Endothelial cell (in vitro differentiated cells): ENCODE measurements at regions not wholly inside any gene's neighbourhood (a gene's known extent, or its start where the extent isn't known, plus 50 kb on each side); places are given as distances from the start of the nearest gene placed in this dataset.
A peak's percentile ranks its signal among the peaks of the same experiment; 100 is the strongest.

Experiments
- DNase-seq: peaks from one replicate; pipeline ENCODE4 v3.0.0; 2021; ENCODE audit warnings: low spot score
- H3K27ac Mint-ChIP-seq: one replicate; pipeline ENCODE4 v1.8.0; 2021; ENCODE audit warnings: mixed read lengths, inconsistent platforms; ENCODE audit not compliant: unreplicated experiment
- H3K27me3 Mint-ChIP-seq: one replicate; pipeline ENCODE4 v1.8.0; 2021; ENCODE audit warnings: mild to moderate bottlenecking, moderate library complexity, mixed read lengths, inconsistent platforms; ENCODE audit not compliant: unreplicated experiment
- H3K36me3 Mint-ChIP-seq: one replicate; pipeline ENCODE4 v1.8.0; 2021; ENCODE audit warnings: mild to moderate bottlenecking, low read depth, mixed read lengths, inconsistent platforms; ENCODE audit not compliant: unreplicated experiment
- H3K4me1 Mint-ChIP-seq: one replicate; pipeline ENCODE4 v1.8.0; 2021; ENCODE audit warnings: mild to moderate bottlenecking, mixed read lengths, inconsistent platforms; ENCODE audit not compliant: unreplicated experiment
- H3K4me3 Mint-ChIP-seq: one replicate; pipeline ENCODE4 v1.8.0; 2021; ENCODE audit warnings: mild to moderate bottlenecking, mixed read lengths, inconsistent platforms; ENCODE audit not compliant: unreplicated experiment
- H3K9me3 Mint-ChIP-seq: one replicate; pipeline ENCODE4 v1.8.0; 2021; ENCODE audit warnings: mixed read lengths, inconsistent platforms; ENCODE audit not compliant: unreplicated experiment
- TF ChIP-seq, protein P1 (sequence below): fragments of 200-600 bp; sonication (generic); IDR thresholded peaks from one replicate; pipeline ENCODE4 v1.5.0; 2021; ENCODE audit warnings: antibody characterized with exemption; ENCODE audit not compliant: unreplicated experiment

DNA sequence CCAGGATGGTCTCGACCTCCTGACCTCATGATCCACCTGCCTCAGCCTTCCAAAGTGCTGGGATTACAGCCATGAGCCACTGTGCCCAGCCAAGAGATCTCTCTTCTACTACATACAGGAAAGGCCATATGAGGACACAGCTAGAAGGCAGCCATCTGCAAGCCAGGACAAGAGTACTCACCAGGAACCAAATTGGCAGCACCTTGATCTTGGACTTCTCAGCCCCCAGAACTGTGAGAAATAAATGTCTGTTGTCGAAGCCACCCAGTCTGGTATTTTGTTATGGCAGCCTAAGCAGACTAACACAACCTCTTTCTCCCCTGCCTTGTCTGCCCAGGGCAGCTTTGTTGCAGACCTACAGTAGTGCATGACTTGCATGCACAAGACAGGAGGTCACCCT, 211.3 kb upstream of the HAAO start:
- H3K4me3 Mint-ChIP-seq = no peak overlapping the region
- DNase-seq = no peak
- H3K4me1 Mint-ChIP-seq = peaks cover 4% of the 10 kb centered on the region
- TF ChIP-seq, protein P1, sequence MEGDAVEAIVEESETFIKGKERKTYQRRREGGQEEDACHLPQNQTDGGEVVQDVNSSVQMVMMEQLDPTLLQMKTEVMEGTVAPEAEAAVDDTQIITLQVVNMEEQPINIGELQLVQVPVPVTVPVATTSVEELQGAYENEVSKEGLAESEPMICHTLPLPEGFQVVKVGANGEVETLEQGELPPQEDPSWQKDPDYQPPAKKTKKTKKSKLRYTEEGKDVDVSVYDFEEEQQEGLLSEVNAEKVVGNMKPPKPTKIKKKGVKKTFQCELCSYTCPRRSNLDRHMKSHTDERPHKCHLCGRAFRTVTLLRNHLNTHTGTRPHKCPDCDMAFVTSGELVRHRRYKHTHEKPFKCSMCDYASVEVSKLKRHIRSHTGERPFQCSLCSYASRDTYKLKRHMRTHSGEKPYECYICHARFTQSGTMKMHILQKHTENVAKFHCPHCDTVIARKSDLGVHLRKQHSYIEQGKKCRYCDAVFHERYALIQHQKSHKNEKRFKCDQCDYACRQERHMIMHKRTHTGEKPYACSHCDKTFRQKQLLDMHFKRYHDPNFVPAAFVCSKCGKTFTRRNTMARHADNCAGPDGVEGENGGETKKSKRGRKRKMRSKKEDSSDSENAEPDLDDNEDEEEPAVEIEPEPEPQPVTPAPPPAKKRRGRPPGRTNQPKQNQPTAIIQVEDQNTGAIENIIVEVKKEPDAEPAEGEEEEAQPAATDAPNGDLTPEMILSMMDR = no peak
- peaks cover 11% of the 10 kb centered on the region for H3K36me3 Mint-ChIP-seq
- H3K27ac Mint-ChIP-seq = no peak overlapping the region
- H3K9me3 Mint-ChIP-seq = no peaks in the 10 kb centered on the region
- peaks cover 3% of the 10 kb centered on the region for H3K27me3 Mint-ChIP-seq

GRCh38 chr2:43001787-43002468, 209.5 kb upstream of the HAAO start:
- H3K27me3 Mint-ChIP-seq = peaks cover 5% of the 10 kb centered on the region
- H3K27ac Mint-ChIP-seq = no peak overlapping the region
- no peak for DNase-seq
- H3K4me3 Mint-ChIP-seq = no peak overlapping the region
- H3K4me1 Mint-ChIP-seq = peaks cover 4% of the 10 kb centered on the region
- H3K36me3 Mint-ChIP-seq = peaks cover 5% of the 10 kb centered on the region
- no peaks in the 10 kb centered on the region for H3K9me3 Mint-ChIP-seq
- TF ChIP-seq, protein P1 = no peak

DNA sequence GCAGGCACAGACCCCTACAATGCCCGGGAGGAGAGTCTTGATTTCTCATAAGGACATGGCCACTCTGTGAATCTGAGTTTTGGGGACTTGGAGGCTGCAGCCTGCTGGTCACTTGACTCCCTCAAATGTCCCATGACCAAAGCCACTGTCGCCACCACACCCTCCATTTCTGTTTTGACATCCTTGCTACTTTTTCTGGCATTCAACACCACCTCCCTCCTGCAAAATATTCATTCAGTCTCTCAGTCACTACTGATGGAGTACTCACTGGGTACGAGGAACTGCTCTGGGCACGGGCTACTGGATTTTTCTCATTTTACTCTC, 208.6 kb upstream of the HAAO start:
- no peak for DNase-seq

DNA sequence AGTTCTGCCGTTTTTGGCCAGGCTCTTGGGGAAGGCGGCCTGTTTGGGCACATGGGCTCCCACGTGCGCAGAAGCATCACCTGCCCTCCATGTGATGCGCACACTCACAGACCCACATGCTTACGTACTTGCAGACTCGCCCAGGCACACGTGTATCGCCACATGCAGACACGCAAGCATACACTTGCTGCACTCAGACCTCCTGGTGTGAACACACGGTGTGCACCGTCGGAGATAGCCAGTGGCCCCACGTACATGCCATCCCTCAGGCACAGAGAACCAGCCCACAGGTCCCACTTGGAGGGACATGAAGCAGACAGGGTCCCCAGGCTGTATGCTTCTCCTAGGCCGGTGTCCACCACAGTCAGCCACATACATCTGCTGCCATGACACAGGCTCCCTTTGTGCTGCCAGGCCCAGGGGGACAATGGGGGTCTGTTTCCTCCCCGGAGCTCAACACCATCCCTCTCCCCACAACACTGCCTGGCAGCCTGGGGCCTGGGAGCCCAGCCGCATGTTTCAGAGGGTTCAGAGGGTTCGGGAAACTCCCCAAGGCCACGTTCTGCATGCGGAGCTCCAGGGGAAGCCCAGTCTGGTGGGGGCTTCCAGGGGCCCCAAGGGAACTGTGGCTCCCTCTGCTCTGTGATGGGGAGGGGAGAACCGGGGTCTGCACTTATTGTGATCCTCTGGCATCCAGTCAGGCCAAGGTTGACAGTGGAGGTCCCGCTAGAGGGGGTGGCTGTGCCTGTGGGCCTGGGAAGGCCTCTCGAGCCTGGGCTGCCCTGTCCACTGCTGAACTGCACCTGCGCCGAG, 208.1 kb upstream of the HAAO start:
- DNase-seq = no peak
- TF ChIP-seq, protein P1 = no peak

More for the DNA sequence above, 208.6 kb upstream of the HAAO start:
- peak overlapping the region; percentile 42 for H3K4me3 Mint-ChIP-seq
- peaks cover 5% of the 10 kb centered on the region for H3K27me3 Mint-ChIP-seq
- H3K4me1 Mint-ChIP-seq = peaks cover 4% of the 10 kb centered on the region
- TF ChIP-seq, protein P1 = no peak
- H3K27ac Mint-ChIP-seq = peak overlapping the region; percentile 22
- peaks cover 5% of the 10 kb centered on the region for H3K36me3 Mint-ChIP-seq
- no peaks in the 10 kb centered on the region for H3K9me3 Mint-ChIP-seq

DNA sequence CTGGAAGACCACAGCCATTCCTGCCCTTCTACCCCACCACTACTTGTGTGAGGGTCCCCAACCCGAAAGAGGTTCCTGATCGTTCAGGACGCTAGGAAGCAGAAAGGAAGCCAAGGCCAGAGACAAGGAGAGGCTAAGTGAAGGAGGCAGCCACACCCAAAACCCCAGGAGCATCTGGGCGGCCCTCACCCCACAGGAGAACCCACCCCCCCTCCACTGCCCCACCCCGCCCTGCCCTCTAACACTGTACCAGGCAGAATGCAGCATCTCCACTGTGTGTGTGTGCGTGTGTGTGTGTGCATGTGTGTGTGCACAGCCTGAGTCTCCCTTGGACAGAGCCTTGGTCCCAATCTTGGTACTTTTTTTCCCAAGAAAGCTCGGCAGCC, 207.5 kb upstream of the HAAO start:
- H3K9me3 Mint-ChIP-seq = no peaks in the 10 kb centered on the region
- H3K4me3 Mint-ChIP-seq = no peak overlapping the region
- DNase-seq = no peak
- H3K36me3 Mint-ChIP-seq = peaks cover 5% of the 10 kb centered on the region
- H3K4me1 Mint-ChIP-seq = peaks cover 4% of the 10 kb centered on the region
- TF ChIP-seq, protein P1 = no peak
- peaks cover 5% of the 10 kb centered on the region for H3K27me3 Mint-ChIP-seq
- H3K27ac Mint-ChIP-seq = no peak overlapping the region

More for the DNA sequence above, 208.1 kb upstream of the HAAO start:
- Mint-ChIP-seq H3K4me1 (peaks cover 4% of the 10 kb centered on the region), H3K27ac (no peak overlapping the region), H3K36me3 (peaks cover 5% of the 10 kb centered on the region), H3K27me3 (peaks cover 5% of the 10 kb centered on the region), H3K4me3 (no peak overlapping the region), H3K9me3 (no peaks in the 10 kb centered on the region)
